ENCODE measurements at regions not wholly inside any gene's neighbourhood (a gene's known extent, or its start where the extent isn't known, plus 50 kb on each side); places are given as distances from the start of the nearest gene placed in this dataset.

DNA sequence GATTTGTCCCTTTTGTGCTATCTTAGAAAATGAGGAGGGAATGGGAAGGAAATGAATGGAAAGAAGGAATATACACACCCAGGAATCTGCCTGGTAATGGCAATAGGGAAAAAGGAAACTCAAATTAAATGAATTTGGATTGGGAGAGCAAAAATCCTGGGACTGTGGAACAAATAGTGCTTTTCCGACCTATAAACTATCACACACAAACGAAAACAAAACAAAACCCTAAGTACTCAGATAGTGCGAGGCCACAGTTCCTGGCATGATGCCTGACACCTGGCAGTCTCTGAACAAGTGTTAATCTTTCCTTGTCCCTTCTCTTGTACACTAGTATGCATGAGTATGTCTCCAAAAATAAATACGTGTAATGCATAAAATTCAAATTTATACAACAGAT, 319.8 kb upstream of the SPAG17 start:
- Histone ChIP-seq H3K4me3 (ENCODE audit: low read length) (no peak overlapping the region), H3K27ac (ENCODE audit: low read length) (no peak overlapping the region), H3K27me3 (ENCODE audit: control insufficient read depth, insufficient read depth, low read length) (no peaks in the 10 kb centered on the region), H3K36me3 (ENCODE audit: control insufficient read depth, insufficient read depth, low read length) (no peaks in the 10 kb centered on the region), H3K9me3 (ENCODE audit: control insufficient read depth, insufficient read depth, low read length) (peaks cover 3% of the 10 kb centered on the region), H3K4me1 (ENCODE audit: control insufficient read depth, insufficient read depth, low read length) (no peaks in the 10 kb centered on the region)
- Mint-ChIP-seq H3K4me3 (no peak overlapping the region), H3K36me3 (no peaks in the 10 kb centered on the region), H3K4me1 (no peaks in the 10 kb centered on the region), H3K27me3 (ENCODE audit: low read depth in 2 of 2) (no peaks in the 10 kb centered on the region), H3K27ac (no peak overlapping the region), H3K9me3 (peaks cover 2 to 9% of the 10 kb centered on the region in 2 donors)
- WGBS (ENCODE audit: insufficient coverage): 88% methylated on average over 3 of the region's 4 CpGs
- intact Hi-C loops (cut with micrococcal nuclease): no loop called here
- ATAC-seq (no peak), DNase-seq (no peak)
- TF ChIP-seq, protein P1, sequence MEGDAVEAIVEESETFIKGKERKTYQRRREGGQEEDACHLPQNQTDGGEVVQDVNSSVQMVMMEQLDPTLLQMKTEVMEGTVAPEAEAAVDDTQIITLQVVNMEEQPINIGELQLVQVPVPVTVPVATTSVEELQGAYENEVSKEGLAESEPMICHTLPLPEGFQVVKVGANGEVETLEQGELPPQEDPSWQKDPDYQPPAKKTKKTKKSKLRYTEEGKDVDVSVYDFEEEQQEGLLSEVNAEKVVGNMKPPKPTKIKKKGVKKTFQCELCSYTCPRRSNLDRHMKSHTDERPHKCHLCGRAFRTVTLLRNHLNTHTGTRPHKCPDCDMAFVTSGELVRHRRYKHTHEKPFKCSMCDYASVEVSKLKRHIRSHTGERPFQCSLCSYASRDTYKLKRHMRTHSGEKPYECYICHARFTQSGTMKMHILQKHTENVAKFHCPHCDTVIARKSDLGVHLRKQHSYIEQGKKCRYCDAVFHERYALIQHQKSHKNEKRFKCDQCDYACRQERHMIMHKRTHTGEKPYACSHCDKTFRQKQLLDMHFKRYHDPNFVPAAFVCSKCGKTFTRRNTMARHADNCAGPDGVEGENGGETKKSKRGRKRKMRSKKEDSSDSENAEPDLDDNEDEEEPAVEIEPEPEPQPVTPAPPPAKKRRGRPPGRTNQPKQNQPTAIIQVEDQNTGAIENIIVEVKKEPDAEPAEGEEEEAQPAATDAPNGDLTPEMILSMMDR (IDR thresholded peaks at IDR 0.05): no peak

DNA sequence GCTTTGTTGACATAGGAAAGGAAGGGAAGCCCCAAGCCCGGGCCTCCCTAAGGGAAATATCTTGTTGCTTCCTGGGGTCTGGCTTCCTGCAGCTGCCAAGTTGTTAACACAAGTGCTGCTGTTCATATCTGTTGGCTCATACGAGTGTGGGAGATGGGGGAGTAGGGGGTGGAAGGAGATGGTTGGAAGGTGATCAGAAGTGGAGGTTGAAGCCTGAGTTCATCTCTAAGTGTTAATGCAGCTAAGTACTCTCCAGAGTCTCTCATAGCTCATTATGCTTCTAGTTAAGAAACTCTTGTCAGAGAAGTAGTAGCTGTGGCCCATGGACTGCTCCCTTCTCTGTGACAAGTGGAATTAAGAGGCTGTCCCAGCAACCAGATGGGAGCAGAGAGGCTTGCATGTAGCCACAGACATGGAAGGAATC, 319.2 kb upstream of the SPAG17 start:
- ATAC-seq (no peak), DNase-seq (no peak)
- Mint-ChIP-seq H3K27me3 (ENCODE audit: low read depth in 2 of 2) (no peaks in the 10 kb centered on the region), H3K9me3 (peaks cover 2 to 9% of the 10 kb centered on the region in 2 donors), H3K4me3 (no peak overlapping the region), H3K36me3 (no peaks in the 10 kb centered on the region), H3K27ac (no peak overlapping the region), H3K4me1 (no peaks in the 10 kb centered on the region)
- Histone ChIP-seq H3K4me1 (ENCODE audit: control insufficient read depth, insufficient read depth, low read length) (no peaks in the 10 kb centered on the region), H3K4me3 (ENCODE audit: low read length) (no peak overlapping the region), H3K36me3 (ENCODE audit: control insufficient read depth, insufficient read depth, low read length) (no peaks in the 10 kb centered on the region), H3K9me3 (ENCODE audit: control insufficient read depth, insufficient read depth, low read length) (peaks cover 3% of the 10 kb centered on the region), H3K27me3 (ENCODE audit: control insufficient read depth, insufficient read depth, low read length) (no peaks in the 10 kb centered on the region), H3K27ac (ENCODE audit: low read length) (no peak overlapping the region)
- 3% methylated on average over 2 of the region's 2 CpGs for WGBS (ENCODE audit: insufficient coverage)
- intact Hi-C loops (cut with micrococcal nuclease): no loop called here
- TF ChIP-seq, protein P1 (IDR thresholded peaks at IDR 0.05): no peak

DNA sequence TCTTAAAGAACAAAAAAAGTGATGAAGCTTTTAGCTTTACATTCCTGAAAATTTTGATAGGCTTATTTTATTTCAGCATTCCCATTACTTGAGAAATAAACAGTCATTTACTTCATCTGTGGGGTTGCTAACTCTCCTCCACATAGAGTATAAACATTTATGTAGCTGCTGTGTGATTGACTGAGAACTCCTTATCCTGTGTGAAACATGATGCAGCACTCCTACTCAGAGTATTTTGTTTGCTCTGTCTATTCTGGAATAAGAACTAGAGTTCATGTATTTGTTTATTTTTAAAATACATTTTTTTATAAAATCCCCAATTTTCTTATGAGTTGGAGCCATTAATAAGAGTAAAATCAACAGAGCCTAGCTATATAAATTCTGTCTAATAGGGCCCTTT, 318.7 kb upstream of the SPAG17 start:
- Histone ChIP-seq H3K27ac (ENCODE audit: low read length) (no peak overlapping the region), H3K4me1 (ENCODE audit: control insufficient read depth, insufficient read depth, low read length) (no peaks in the 10 kb centered on the region), H3K9me3 (ENCODE audit: control insufficient read depth, insufficient read depth, low read length) (peaks cover 3% of the 10 kb centered on the region), H3K4me3 (ENCODE audit: low read length) (no peak overlapping the region), H3K27me3 (ENCODE audit: control insufficient read depth, insufficient read depth, low read length) (no peaks in the 10 kb centered on the region), H3K36me3 (ENCODE audit: control insufficient read depth, insufficient read depth, low read length) (no peaks in the 10 kb centered on the region)
- intact Hi-C loops (cut with micrococcal nuclease): no loop called here
- Mint-ChIP-seq H3K27ac (no peak overlapping the region), H3K9me3 (peaks cover 2 to 9% of the 10 kb centered on the region in 2 donors), H3K36me3 (no peaks in the 10 kb centered on the region), H3K4me3 (no peak overlapping the region), H3K4me1 (no peaks in the 10 kb centered on the region), H3K27me3 (ENCODE audit: low read depth in 2 of 2) (no peaks in the 10 kb centered on the region)
- ATAC-seq (no peak), DNase-seq (no peak)
- TF ChIP-seq, protein P1 (IDR thresholded peaks at IDR 0.05): no peak

DNA sequence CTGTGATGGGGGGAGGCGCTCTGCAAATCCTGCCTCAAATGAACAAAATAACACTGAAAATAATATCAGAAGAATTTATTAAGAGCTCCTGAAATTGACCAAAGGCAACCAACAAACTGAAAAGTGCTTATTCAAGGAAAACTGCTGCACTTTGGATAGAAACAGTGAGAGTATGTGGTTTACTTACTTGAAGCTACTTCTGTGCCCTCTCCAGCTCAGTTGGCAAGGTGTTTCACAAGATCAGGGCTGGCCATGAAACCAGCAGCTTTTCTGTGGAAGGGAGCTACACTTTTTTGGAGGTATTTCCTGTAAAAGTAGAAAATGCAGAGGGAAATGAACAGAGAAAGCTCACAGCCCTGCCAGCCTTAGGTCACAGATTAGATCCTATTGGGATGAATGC, 310.0 kb upstream of the SPAG17 start:
- intact Hi-C loops (cut with micrococcal nuclease): no loop called here
- Mint-ChIP-seq H3K36me3 (peaks cover 7% of the 10 kb centered on the region), H3K9me3 (peaks cover 8 to 15% of the 10 kb centered on the region in 2 donors), H3K27me3 (ENCODE audit: low read depth in 2 of 2) (no peaks in the 10 kb centered on the region), H3K4me1 (no peaks in the 10 kb centered on the region), H3K4me3 (no peak overlapping the region), H3K27ac (no peak overlapping the region)
- Histone ChIP-seq H3K27me3 (ENCODE audit: control insufficient read depth, insufficient read depth, low read length) (no peaks in the 10 kb centered on the region), H3K9me3 (ENCODE audit: control insufficient read depth, insufficient read depth, low read length) (no peaks in the 10 kb centered on the region), H3K36me3 (ENCODE audit: control insufficient read depth, insufficient read depth, low read length) (no peaks in the 10 kb centered on the region), H3K4me1 (ENCODE audit: control insufficient read depth, insufficient read depth, low read length) (no peaks in the 10 kb centered on the region), H3K4me3 (ENCODE audit: low read length) (no peak overlapping the region), H3K27ac (ENCODE audit: low read length) (no peak overlapping the region)
- DNase-seq (no peak), ATAC-seq (no peak)
- TF ChIP-seq, protein P1 (IDR thresholded peaks at IDR 0.05): no peak
- no CpG with 5 or more reads among the region's 1 CpG for WGBS (ENCODE audit: insufficient coverage)

Measured in natural killer cell (primary cell).